ENCODE measurements at regions not wholly inside any gene's neighbourhood (a gene's known extent, or its start where the extent isn't known, plus 50 kb on each side); places are given as distances from the start of the nearest gene placed in this dataset.

DNA sequence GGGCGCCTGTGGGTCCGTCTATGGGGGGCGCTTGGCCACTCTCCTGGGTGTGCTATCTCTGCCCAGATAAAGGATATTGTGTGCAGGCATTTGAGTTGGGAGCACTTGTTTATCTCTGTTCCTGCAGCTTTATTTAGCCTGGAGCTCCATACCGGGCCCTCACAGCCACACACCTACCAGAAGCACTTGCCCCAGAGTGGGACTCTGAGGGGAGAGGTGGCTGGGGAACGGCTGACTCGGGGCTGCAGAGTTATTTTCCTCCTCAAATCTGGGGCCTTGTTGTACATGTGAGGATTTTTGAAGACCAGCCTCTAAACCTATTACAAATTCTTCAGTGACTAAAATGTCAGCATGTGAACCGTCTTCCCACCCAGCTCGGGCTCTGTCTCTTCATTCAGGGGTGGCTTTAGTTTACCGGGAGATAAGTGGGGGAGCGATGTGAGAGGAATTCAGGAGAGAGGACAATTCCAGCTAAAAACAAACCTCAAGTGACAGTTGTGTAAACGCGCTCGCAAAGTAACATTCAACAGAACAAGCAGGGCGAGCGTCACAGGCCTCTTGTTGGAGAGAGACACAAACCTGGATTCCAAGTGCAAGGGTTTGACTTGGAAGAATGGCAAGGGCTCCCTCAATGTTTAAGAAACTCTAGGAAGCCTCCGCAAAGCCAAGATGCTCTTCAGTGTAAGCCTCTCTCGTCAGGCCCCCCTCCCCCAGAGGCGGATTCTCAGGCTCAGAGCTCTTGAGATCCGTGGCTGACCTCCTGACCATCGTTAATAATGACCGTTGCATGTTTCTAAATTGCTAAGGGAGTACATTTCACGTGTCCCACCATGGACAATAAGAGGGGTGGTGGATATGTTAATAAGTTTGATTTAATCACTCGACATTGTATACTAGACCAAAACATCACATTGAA lies 548.9 kb downstream of the QKI start:
- TF ChIP-seq POLR2A (IDR thresholded peaks at IDR 0.05) = no peak
- TF ChIP-seq, protein P1, sequence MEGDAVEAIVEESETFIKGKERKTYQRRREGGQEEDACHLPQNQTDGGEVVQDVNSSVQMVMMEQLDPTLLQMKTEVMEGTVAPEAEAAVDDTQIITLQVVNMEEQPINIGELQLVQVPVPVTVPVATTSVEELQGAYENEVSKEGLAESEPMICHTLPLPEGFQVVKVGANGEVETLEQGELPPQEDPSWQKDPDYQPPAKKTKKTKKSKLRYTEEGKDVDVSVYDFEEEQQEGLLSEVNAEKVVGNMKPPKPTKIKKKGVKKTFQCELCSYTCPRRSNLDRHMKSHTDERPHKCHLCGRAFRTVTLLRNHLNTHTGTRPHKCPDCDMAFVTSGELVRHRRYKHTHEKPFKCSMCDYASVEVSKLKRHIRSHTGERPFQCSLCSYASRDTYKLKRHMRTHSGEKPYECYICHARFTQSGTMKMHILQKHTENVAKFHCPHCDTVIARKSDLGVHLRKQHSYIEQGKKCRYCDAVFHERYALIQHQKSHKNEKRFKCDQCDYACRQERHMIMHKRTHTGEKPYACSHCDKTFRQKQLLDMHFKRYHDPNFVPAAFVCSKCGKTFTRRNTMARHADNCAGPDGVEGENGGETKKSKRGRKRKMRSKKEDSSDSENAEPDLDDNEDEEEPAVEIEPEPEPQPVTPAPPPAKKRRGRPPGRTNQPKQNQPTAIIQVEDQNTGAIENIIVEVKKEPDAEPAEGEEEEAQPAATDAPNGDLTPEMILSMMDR (IDR thresholded peaks at IDR 0.05) = no peak
